ENCODE measurements at regions not wholly inside any gene's neighbourhood (a gene's known extent, or its start where the extent isn't known, plus 50 kb on each side); places are given as distances from the start of the nearest gene placed in this dataset.

DNA sequence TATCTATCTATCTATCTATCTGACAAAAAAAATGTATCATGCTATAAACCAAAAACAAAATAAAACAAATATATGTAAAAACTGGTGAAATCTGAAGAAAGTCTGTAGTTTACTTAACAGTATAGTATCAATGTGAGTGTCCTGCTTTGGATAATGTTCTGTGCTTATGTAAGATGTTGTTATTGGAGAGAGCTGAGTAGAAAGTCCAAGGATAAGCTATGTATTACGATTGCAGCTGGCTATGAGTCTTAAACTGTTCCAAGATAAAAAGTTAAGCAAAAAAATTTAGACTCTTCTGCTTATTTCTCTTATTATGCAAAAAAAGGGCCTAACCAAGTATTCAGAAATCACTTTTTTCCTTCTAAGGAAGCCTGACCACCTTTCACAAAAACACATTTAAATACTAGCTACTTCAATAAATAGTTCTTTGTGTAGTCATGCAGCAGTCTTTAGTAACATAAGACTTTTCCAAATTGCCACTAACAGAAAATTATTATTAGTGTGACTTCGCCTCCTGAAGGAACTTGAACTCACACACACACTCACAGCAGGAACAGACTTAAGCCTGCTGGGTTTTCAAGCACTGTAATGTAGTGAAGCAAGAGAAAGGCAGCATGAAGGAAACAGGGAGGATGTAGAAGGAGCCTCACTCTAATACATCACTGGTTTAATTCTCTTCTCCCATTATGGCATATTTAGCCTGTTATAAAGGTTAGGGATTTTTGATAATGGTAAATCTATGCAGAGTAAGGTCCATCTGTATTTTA is 265.8 kb upstream of the GJE1 start:
- peaks cover 1% of the 10 kb centered on the region for H3K36me3 Mint-ChIP-seq (ENCODE audit: low read depth)

DNA sequence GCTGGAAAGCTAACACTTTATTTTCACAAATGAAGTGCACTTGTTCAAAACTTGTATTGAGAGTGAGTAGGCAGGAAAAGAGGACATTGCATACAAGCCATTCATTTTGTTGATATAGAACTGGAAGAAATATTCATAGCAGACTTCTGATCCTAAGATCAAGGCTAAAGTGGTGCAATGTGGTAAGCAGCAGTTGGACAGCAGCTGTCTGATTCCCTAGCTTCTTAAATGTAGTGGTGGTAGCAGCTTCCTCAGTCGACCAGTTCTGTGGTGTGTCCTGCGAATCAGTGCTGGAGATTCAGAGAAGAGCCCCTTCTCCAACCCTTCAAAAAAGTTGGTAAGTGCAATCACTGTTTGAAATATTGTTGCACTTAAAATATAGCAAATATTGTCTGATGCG is 281.7 kb upstream of the GJE1 start:
- TF ChIP-seq CTCF (conservative IDR thresholded peaks at IDR 0.05), result no peak
- H3K36me3 Mint-ChIP-seq (ENCODE audit: low read depth), result no peaks in the 10 kb centered on the region
- no peaks in the 10 kb centered on the region for H3K9me3 Mint-ChIP-seq
- no peak for DNase-seq
- no peaks in the 10 kb centered on the region for H3K36me3 ChIP-seq (ENCODE audit: control insufficient read depth, insufficient read depth, low read length)
- H3K4me3 Mint-ChIP-seq, result no peak overlapping the region
- H3K27me3 ChIP-seq (ENCODE audit: control insufficient read depth, insufficient read depth, low read length, poor library complexity, severe bottlenecking), result no peaks in the 10 kb centered on the region
- no peaks in the 10 kb centered on the region for H3K4me1 ChIP-seq (ENCODE audit: control insufficient read depth, insufficient read depth, low read length)
- peaks cover 13% of the 10 kb centered on the region for H3K4me1 Mint-ChIP-seq
- H3K27ac ChIP-seq (ENCODE audit: low read depth, low read length), result no peak overlapping the region
- H3K9me3 ChIP-seq (ENCODE audit: control insufficient read depth, low read length), result no peaks in the 10 kb centered on the region
- H3K4me3 ChIP-seq (ENCODE audit: low read length), result no peak overlapping the region
- 86% methylated on average over 1 to 3 of the region's 3 CpGs for WGBS, 2 experiments (ENCODE audit: insufficient coverage in 1 of 2, insufficient read length in 1 of 2)
- H3K27ac Mint-ChIP-seq, result no peak overlapping the region
- no peaks in the 10 kb centered on the region for H3K27me3 Mint-ChIP-seq (ENCODE audit: insufficient read depth)
- H3K9ac ChIP-seq (ENCODE audit: extremely low read depth, low read length, poor library complexity, severe bottlenecking), result no peak overlapping the region

More for the DNA sequence above, 265.8 kb upstream of the GJE1 start:
- 89 to 100% methylated on average over 1 to 2 of the region's 2 CpGs for WGBS, 2 experiments (ENCODE audit: insufficient coverage in 1 of 2, insufficient read length in 1 of 2)
- Mint-ChIP-seq H3K4me1 (peaks cover 15% of the 10 kb centered on the region), H3K27me3 (ENCODE audit: insufficient read depth) (no peaks in the 10 kb centered on the region), H3K9me3 (peaks cover 10% of the 10 kb centered on the region), H3K27ac (peak overlapping the region; percentile 21), H3K4me3 (no peak overlapping the region)
- Histone ChIP-seq H3K4me1 (ENCODE audit: control insufficient read depth, insufficient read depth, low read length) (no peaks in the 10 kb centered on the region), H3K4me3 (ENCODE audit: low read length) (no peak overlapping the region), H3K36me3 (ENCODE audit: control insufficient read depth, insufficient read depth, low read length) (no peaks in the 10 kb centered on the region), H3K9ac (ENCODE audit: extremely low read depth, low read length, poor library complexity, severe bottlenecking) (no peak overlapping the region), H3K27me3 (ENCODE audit: control insufficient read depth, insufficient read depth, low read length, poor library complexity, severe bottlenecking) (no peaks in the 10 kb centered on the region), H3K27ac (ENCODE audit: low read depth, low read length) (no peak overlapping the region), H3K9me3 (ENCODE audit: control insufficient read depth, low read length) (no peaks in the 10 kb centered on the region)
- no peak for TF ChIP-seq CTCF (conservative IDR thresholded peaks at IDR 0.05)
- peak; percentile 59 for DNase-seq

DNA sequence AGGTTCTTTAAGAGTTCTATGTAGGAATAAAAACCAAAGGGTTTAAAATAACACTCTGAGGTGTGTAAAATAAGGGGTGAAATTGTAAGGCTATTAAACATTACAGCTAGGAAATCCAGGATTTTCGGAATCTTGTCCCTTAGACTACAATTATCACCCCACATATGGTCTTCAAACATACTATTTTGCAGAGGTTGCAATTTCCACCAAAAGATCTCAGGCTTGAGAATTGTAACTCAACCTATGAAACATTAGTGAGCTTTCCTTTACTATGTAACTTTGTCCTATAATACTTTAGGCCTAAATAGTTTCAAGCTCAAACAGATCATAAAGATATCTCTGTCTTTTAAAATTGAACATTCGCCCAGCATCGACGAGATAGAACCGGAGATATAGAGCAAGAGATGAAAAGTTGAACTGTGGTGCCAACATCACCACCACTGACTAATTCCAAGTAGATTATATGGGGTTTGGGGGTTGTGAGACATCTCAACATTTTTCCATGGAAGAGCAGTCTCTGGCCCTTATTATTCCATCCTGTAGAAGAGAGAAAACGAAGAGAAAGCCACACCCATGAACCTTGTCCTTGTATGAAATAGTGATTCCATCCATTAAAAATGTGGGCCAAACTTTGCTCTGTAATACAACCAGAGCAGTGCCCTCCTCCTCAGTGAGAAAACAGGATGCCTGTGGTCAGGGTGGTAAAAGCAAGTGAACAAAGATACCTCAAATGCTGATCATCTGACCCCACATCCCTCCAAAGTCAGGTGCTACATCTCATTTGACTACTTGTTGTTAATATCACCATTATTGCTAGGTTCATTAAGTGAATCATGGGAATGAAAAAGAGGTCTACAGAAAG is 284.5 kb upstream of the GJE1 start:
- H3K4me3 ChIP-seq (ENCODE audit: low read length), result no peak overlapping the region
- Mint-ChIP-seq H3K27me3 (ENCODE audit: insufficient read depth) (no peaks in the 10 kb centered on the region), H3K36me3 (ENCODE audit: low read depth) (no peaks in the 10 kb centered on the region), H3K4me1 (peaks cover 13% of the 10 kb centered on the region), H3K9me3 (no peaks in the 10 kb centered on the region), H3K4me3 (no peak overlapping the region), H3K27ac (no peak overlapping the region)
- H3K4me1 ChIP-seq (ENCODE audit: control insufficient read depth, insufficient read depth, low read length), result no peaks in the 10 kb centered on the region
- 80 to 85% methylated on average over 1 to 6 of the region's 6 CpGs for WGBS, 2 experiments (ENCODE audit: insufficient coverage in 1 of 2, insufficient read length in 1 of 2)
- no peaks in the 10 kb centered on the region for H3K9me3 ChIP-seq (ENCODE audit: control insufficient read depth, low read length)
- H3K27ac ChIP-seq (ENCODE audit: low read depth, low read length), result no peak overlapping the region
- TF ChIP-seq CTCF (conservative IDR thresholded peaks at IDR 0.05), result no peak
- no peaks in the 10 kb centered on the region for H3K36me3 ChIP-seq (ENCODE audit: control insufficient read depth, insufficient read depth, low read length)
- no peak for DNase-seq
- H3K9ac ChIP-seq (ENCODE audit: extremely low read depth, low read length, poor library complexity, severe bottlenecking), result no peak overlapping the region
- H3K27me3 ChIP-seq (ENCODE audit: control insufficient read depth, insufficient read depth, low read length, poor library complexity, severe bottlenecking), result no peaks in the 10 kb centered on the region

Measured in endodermal cell (in vitro differentiated cells).